H1 (cell line): ENCODE measurements at regions not wholly inside any gene's neighbourhood (a gene's known extent, or its start where the extent isn't known, plus 50 kb on each side); places are given as distances from the start of the nearest gene placed in this dataset.

Source experiments
- NANOG ChIP-seq: IDR thresholded peaks from 2 replicates; pipeline ENCODE4 v1.6.1; 2011; ENCODE audit warnings: low read length, low read depth, mild to moderate bottlenecking, inconsistent platforms; ENCODE audit not compliant: insufficient read depth, poor library complexity, severe bottlenecking
- TF ChIP-seq, protein P1 (sequence below): IDR thresholded peaks from 2 replicates; pipeline ENCODE4 v1.6.1; 2011; ENCODE audit warnings: low read length, improper control_type of control experiment

- TF ChIP-seq, protein P1, sequence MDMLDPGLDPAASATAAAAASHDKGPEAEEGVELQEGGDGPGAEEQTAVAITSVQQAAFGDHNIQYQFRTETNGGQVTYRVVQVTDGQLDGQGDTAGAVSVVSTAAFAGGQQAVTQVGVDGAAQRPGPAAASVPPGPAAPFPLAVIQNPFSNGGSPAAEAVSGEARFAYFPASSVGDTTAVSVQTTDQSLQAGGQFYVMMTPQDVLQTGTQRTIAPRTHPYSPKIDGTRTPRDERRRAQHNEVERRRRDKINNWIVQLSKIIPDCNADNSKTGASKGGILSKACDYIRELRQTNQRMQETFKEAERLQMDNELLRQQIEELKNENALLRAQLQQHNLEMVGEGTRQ, result no peak
- no peak for TF ChIP-seq NANOG
These were observed 151.2 kb downstream of the CBLN1 start (continued) for GRCh38 chr16:49130397-49130796.
